PFSK-1 (cell line): ENCODE measurements at regions not wholly inside any gene's neighbourhood (a gene's known extent, or its start where the extent isn't known, plus 50 kb on each side); places are given as distances from the start of the nearest gene placed in this dataset.

Source experiments
- POLR2AphosphoS5 ChIP-seq: IDR thresholded peaks from 2 replicates; pipeline ENCODE4 v1.6.1; 2012; ENCODE audit warnings: low read depth, mild to moderate bottlenecking, control low read depth, low read length, moderate library complexity
- SIN3A ChIP-seq: IDR thresholded peaks from 2 replicates; pipeline ENCODE4 v1.6.1; 2012; ENCODE audit warnings: mild to moderate bottlenecking, low read length, moderate library complexity, borderline replicate concordance; ENCODE audit not compliant: insufficient read depth
- TAF1 ChIP-seq: IDR thresholded peaks from 2 replicates; pipeline ENCODE4 v1.6.1; 2012; ENCODE audit warnings: low read length, control low read depth, borderline replicate concordance; ENCODE audit not compliant: insufficient read depth

- no peak for TF ChIP-seq SIN3A
- no peak for TF ChIP-seq TAF1
- no peak for TF ChIP-seq POLR2AphosphoS5
Observed at GRCh38 chr5:154588091-154588774, 110.2 kb upstream of the HAND1 start.
